Spleen (tissue), 11 donors: ENCODE measurements at regions not wholly inside any gene's neighbourhood (a gene's known extent, or its start where the extent isn't known, plus 50 kb on each side); places are given as distances from the start of the nearest gene placed in this dataset.

Experiments used
- DNase-seq: peaks from one replicate; pipeline ENCODE4 v3.0.0-alpha.2; 2020
- H3K27ac ChIP-seq, 8 donors: fragments of 200-600 bp; sonication (generic) in 7 of 8; 1 replicate in 4 of 8; 2 replicates in 4 of 8; pipeline versions ENCODE4 v1.5.0 to v1.8.0; 2016 to 2021; ENCODE audit warnings: inconsistent platforms in 4 of 8, mild to moderate bottlenecking in 4 of 8, moderate library complexity in 1 of 8
- H3K27me3 ChIP-seq, 7 donors: fragments of 200-600 bp; sonication (generic) in 6 of 7; replicated peaks in 1 of 7; 1 replicate in 4 of 7; 2 replicates in 3 of 7; pipeline versions ENCODE4 v1.5.0 to v1.8.0; 2016 to 2021; ENCODE audit warnings: inconsistent platforms in 3 of 7, mild to moderate bottlenecking in 1 of 7
- H3K36me3 ChIP-seq, 6 donors: fragments of 200-600 bp; sonication (generic) in 5 of 6; 1 replicate in 4 of 6; 2 replicates in 2 of 6; pipeline versions ENCODE4 v1.5.0 to v1.8.0; 2016 to 2021; ENCODE audit warnings: inconsistent platforms in 2 of 6
- H3K4me1 ChIP-seq, 6 donors: fragments of 200-600 bp; sonication (generic) in 5 of 6; 1 replicate in 3 of 6; 2 replicates in 3 of 6; pipeline versions ENCODE4 v1.5.0 to v1.8.0; 2016 to 2021; ENCODE audit warnings: inconsistent platforms in 3 of 6
- H3K4me3 ChIP-seq, 8 donors: fragments of 200-600 bp; sonication (generic) in 7 of 8; 1 replicate in 4 of 8; 2 replicates in 4 of 8; pipeline versions ENCODE4 v1.5.0 to v1.8.0; 2016 to 2021; ENCODE audit warnings: inconsistent platforms in 4 of 8, mild to moderate bottlenecking in 4 of 8, moderate library complexity in 2 of 8
- H3K9me3 ChIP-seq, 8 donors: fragments of 200-600 bp; sonication (generic) in 7 of 8; 1 replicate in 4 of 8; 2 replicates in 4 of 8; pipeline versions ENCODE4 v1.5.0 to v1.8.0; 2016 to 2021; ENCODE audit warnings: inconsistent platforms in 4 of 8
- CTCF ChIP-seq, 11 experiments: fragments of 200-600 bp in 7 of 11; fragments of 450-650 bp in 4 of 11; sonication (generic) in 4 of 11; IDR thresholded peaks in 8 of 11; conservative IDR thresholded peaks in 3 of 11; 1 replicate in 7 of 11; 2 replicates in 4 of 11; pipeline versions ENCODE4 v1.4.0 to v1.8.0; 2016 to 2021; ENCODE audit warnings: antibody characterized with exemption in 11 of 11, inconsistent platforms in 4 of 11, mild to moderate bottlenecking in 1 of 11
- POLR2A ChIP-seq, 3 donors: fragments of 450-650 bp; IDR thresholded peaks; one replicate each; pipeline ENCODE4 v1.5.1; 2017; ENCODE audit warnings: antibody characterized with exemption in 3 of 3, mild to moderate bottlenecking in 1 of 3
- POLR2AphosphoS5 ChIP-seq, 3 donors: sonication (generic); formaldehyde crosslinking; IDR thresholded peaks; one replicate each; pipeline ENCODE4 v1.5.1; 2017; ENCODE audit warnings: antibody characterized with exemption in 3 of 3
- WGBS, 5 donors: extraction: QIAGEN DNeasy Blood & Tissue Kit in 3 of 5; methylation state at CpG; one replicate each; pipeline versions ENCODE4 v1.1.5 to v1.1.7; 2013 to 2018; 5-methylcytosine and 5-hydroxymethylcytosine counted together
- intact Hi-C: fragments of 100-400 bp; cut with DNase I; formaldehyde crosslinking; loops from one replicate; pipeline ENCODE4 v1.15.0; 2023; ENCODE audit warnings: low total_unique reads
- donor health status: healthy with polysubstance abuse.
- donor health status: DM: no; HTN: no; CAD: no; lungs with moderate emphysema.
- donor health status: DM: no; HTN: no; CAD: no.
- donor health status: Bipolar disorder and iron deficiency.
- donor health status: healthy.
- donor health status: DM: no; HTN: no; CAD: no.
- donor health status: DM: yes; HTN: yes; CAD: no.

- WGBS, 5 donors, result 79 to 95% (median 87%) methylated on average over 4 of the region's 4 CpGs
- H3K4me1 ChIP-seq, result no peaks in the 10 kb centered on the region
- no peak for DNase-seq
- H3K27me3 ChIP-seq, result no peaks in the 10 kb centered on the region
- no peak for TF ChIP-seq POLR2A (IDR thresholded peaks at IDR 0.05)
- TF ChIP-seq CTCF (IDR thresholded peaks at IDR 0.05 in 8 of 11, conservative IDR thresholded peaks at IDR 0.05 in 3 of 11), result no peak
- no peak for TF ChIP-seq POLR2AphosphoS5 (IDR thresholded peaks at IDR 0.05)
- peaks cover 0 to 9% (median 0%) of the 10 kb centered on the region in 8 donors for H3K9me3 ChIP-seq
- no peak overlapping the region for H3K4me3 ChIP-seq
- H3K36me3 ChIP-seq, result no peaks in the 10 kb centered on the region
- intact Hi-C loops, result no loop called here
- H3K27ac ChIP-seq, result no peak overlapping the region
Observed at GRCh38 chr14:28196878-28197277, 569.7 kb upstream of the FOXG1 start.

GRCh38 chr14:28220391-28220790 is 546.2 kb upstream of the FOXG1 start:
- Histone ChIP-seq H3K27me3 (no peaks in the 10 kb centered on the region), H3K36me3 (no peaks in the 10 kb centered on the region), H3K27ac (no peak overlapping the region), H3K4me1 (no peaks in the 10 kb centered on the region), H3K9me3 (peaks cover 0 to 11% (median 0%) of the 10 kb centered on the region in 8 donors), H3K4me3 (no peak overlapping the region)
- DNase-seq, result no peak
- 70 to 86% (median 78%) methylated on average over 2 of the region's 2 CpGs for WGBS, 5 donors
- TF ChIP-seq POLR2AphosphoS5 (IDR thresholded peaks at IDR 0.05) (no peak), CTCF (IDR thresholded peaks at IDR 0.05 in 8 of 11, conservative IDR thresholded peaks at IDR 0.05 in 3 of 11) (no peak), POLR2A (IDR thresholded peaks at IDR 0.05) (no peak)
- intact Hi-C loops, result no loop called here

GRCh38 chr14:28240909-28241308 is 525.7 kb upstream of the FOXG1 start:
- Histone ChIP-seq H3K4me3 (no peak overlapping the region), H3K36me3 (no peaks in the 10 kb centered on the region), H3K4me1 (no peaks in the 10 kb centered on the region), H3K9me3 (peaks cover 0 to 19% (median 9%) of the 10 kb centered on the region in 8 donors), H3K27ac (no peak overlapping the region), H3K27me3 (no peaks in the 10 kb centered on the region)
- intact Hi-C loops, result no loop called here
- no peak for DNase-seq
- WGBS, 5 donors, result 59 to 81% (median 70%) methylated on average over 2 of the region's 2 CpGs
- no peak for TF ChIP-seq POLR2AphosphoS5 (IDR thresholded peaks at IDR 0.05)
- no peak for TF ChIP-seq POLR2A (IDR thresholded peaks at IDR 0.05)
- no peak for TF ChIP-seq CTCF (IDR thresholded peaks at IDR 0.05 in 8 of 11, conservative IDR thresholded peaks at IDR 0.05 in 3 of 11)

GRCh38 chr14:28242895-28243294 is 523.7 kb upstream of the FOXG1 start:
- intact Hi-C loops, result no loop called here
- H3K27ac ChIP-seq, result no peak overlapping the region
- no peak for DNase-seq
- H3K27me3 ChIP-seq, result no peaks in the 10 kb centered on the region
- 60 to 81% (median 68%) methylated on average over 2 of the region's 2 CpGs for WGBS, 5 donors
- no peaks in the 10 kb centered on the region for H3K4me1 ChIP-seq
- no peak overlapping the region for H3K4me3 ChIP-seq
- peaks cover 0 to 19% (median 6%) of the 10 kb centered on the region in 8 donors for H3K9me3 ChIP-seq
- TF ChIP-seq POLR2AphosphoS5 (IDR thresholded peaks at IDR 0.05), result no peak
- TF ChIP-seq CTCF (IDR thresholded peaks at IDR 0.05 in 8 of 11, conservative IDR thresholded peaks at IDR 0.05 in 3 of 11), result no peak
- TF ChIP-seq POLR2A (IDR thresholded peaks at IDR 0.05), result no peak
- H3K36me3 ChIP-seq, result no peaks in the 10 kb centered on the region
